CD4-positive, alpha-beta T cell treated with Interferon gamma for 1 hour (primary cell): ENCODE measurements at regions not wholly inside any gene's neighbourhood (a gene's known extent, or its start where the extent isn't known, plus 50 kb on each side); places are given as distances from the start of the nearest gene placed in this dataset.
"Not testable (repeated sequence)": the region's sequence is repeated elsewhere in the genome, so short reads cannot be mapped to it uniquely, and the experiment has no call there.

ENCODE experiments used
- DNase-seq: peaks from one replicate; pipeline ENCODE4 v3.0.0-alpha.2; 2020

DNA sequence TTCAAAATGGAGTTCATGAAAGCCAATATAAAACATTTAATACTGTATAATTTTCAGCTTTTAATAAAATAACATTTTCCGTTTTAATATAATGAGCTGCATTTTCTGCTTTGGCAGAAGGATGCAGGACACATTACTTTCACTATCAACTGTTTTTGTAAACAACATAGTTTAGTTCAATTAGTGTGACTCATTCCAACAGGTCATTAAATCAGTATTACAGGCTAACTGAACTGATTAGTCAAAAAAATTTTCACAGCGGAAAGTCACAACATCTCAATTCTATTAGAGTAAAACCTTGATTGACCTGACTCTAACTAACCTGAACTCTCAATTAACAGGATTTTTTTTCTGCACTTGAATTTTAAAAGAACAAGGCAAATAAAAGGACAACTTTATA is 151.2 kb upstream of the AMOT start:
- DNase-seq, result no peak

DNA sequence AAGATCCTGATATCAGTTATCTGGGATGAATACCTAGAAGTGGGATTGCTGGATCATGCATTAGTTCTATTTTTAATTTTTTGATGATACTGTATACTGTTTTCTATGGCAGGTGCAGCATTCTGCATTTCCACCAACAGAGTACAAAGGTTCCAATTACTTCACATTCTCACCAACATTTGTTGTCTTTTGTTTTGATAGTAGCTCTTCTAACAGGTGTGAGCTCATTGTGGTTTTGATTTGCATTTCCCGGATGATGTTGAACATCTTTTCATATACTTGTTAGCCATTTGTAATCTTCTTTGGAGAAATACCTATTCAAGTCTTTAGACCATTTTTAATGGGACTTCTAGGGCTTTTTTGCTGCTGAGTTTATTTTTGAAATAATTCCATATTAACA is 139.2 kb upstream of the AMOT start:
- no peak for DNase-seq

DNA sequence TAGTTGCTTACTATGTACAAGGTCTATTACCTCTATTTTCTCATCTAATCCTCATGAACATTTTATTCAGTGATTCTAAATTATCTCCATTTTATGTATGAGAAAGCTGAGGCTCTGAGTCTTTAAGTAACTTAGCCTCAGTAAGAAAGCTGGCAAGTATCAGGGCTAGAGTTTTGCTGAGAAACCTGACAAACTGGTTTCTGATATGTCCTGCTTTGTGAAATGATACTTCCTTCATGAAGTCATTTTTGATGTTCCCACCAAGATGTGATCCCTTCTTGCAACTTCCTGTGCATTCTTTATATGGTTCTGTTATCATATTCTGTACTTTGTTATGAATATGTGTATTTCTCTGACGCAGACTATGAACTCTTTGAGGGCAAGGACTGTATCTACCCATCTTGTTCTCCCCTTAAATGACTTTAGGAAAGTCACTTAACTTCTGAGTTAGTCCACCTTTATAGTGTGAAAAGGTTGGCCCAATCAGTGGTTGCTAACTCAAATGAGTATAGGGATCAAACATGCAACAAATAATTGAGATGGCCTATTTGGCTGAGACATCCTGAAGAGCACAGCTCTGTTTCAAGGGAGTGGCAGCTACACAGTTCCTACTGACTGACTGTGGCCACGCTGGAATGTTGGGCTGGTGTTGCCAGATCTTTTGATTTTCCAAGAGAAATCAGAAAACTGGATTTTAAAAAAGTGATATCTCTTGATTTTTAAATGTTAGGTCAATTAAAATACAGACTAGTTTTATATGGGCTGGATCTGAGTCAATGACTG is 127.9 kb upstream of the AMOT start:
- DNase-seq, result no peak

DNA sequence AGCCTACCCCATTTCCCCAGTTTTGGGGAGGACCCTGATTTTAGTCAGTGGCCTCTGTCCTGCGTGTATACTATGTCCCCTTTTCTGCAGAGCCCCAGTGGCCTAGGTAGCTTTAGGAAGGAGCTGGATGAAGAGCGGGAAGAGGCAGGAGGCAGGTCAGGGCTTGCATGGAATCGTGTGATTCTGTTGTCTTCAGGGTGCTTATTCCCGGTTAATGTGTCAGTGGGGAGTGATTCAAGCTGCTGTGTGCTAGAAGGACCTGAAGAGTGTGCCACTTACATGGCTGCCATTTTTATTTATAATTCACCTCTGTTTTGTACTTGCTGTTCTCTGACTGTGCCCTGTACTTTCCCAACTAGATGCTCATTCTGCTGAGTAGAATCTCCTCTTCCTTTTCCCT is 127.3 kb upstream of the AMOT start:
- no peak for DNase-seq

DNA sequence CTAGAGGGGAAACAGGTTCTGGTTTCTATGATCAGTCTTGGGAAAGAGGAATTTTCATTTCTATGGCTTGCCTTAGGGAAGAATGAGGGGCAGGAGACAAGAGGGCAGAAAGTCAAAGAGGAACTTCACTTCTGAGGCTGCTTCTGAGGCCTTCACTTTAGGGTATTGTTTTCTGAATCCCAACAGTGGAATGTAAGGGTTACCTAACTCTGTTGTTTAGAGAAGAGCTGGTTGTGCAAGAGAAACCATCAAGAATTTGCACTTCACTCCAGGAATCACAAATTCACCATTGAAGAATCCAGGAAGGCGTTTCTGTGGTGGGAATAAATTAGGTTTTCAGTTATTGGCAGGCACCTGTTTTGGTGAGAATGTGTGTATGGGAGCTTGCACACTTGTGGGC is 126.7 kb upstream of the AMOT start:
- DNase-seq, result no peak

DNA sequence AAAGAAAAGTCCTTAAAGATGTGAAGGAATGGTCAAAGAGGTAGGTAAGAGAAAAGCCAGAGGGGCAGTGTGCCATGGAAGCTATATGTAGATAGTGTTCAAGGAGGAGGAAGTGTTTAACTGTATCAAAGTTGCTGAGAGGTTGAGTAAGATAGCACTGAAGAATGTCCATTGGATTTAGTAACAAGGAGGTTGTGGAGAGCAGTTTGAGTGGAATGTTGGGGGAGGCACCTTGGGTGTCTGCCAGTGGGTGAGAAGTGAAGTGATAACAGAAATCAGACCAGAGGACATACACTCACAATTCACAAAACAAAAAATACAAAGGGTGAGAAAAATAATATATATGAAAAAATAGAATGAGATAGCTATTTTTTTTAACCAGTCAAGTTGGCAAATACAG is 121.3 kb upstream of the AMOT start:
- DNase-seq, result no peak

DNA sequence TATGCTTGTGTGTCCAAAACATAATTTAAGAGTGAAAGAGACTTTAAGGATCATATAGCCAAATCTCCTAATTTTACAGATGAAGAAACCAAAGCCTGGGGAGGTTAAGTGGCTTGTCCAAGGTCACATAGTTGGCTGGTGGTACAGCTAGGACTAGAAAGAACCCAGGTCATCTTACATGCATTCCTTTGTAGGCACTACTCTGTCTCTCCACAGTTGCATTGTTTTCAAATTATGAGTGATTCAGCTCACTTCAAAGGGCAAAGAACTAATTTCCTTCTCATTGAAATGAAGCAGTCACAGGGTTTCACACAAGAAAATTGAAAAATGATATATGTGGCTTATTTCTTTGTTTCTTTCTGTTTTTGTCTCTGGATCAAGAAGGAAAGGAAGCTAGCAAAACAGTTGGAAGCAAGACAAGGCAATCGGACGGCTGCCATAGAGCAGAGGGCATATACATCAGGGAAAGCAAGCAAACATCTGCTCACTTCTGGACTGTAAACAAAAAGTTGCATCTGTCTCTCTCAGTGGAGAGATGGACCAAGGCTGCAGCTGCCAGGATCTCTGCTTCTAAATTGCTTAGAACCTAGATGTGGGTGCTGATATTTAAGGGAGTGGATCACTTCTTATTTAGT is 107.5 kb upstream of the AMOT start:
- DNase-seq, result no peak

DNA sequence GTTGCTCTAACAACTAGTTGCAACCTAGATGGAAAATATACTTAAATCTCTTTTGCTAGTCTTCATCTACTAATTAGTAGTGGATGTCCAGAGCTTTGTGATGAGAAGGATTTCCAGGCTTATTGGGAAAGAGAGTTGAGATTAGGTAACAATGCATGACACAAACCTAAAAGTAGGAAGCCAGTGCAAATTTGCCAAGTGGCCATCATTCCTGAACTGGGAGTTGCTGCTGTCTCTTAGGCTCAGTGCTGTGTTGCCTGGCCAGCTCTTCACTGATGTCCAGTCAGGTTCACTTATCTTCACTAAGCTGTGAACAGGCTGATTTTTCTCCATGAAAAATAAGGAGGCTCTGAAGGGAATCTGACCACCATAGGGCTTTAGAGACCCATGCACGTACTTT is 105.6 kb upstream of the AMOT start:
- no peak for DNase-seq

DNA sequence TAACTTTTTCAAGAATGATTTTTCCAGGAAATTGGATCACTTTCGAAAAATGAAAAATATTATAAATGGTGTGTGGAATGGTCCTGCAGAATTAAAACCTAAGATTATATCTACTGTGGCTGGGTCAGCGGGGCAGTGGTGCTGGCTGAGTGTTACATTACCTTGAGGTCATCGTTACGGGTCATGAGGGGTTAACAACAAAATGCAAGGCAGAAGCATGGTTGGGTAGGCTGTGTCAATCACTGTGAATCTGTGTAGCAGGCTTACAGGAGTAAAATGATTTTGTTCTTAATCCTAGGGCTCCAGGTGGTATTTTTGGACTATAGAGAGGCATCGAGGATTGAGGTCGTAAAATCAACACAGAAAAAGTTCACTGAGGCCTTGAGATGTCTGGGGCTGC is 105.2 kb upstream of the AMOT start:
- no peak for DNase-seq

DNA sequence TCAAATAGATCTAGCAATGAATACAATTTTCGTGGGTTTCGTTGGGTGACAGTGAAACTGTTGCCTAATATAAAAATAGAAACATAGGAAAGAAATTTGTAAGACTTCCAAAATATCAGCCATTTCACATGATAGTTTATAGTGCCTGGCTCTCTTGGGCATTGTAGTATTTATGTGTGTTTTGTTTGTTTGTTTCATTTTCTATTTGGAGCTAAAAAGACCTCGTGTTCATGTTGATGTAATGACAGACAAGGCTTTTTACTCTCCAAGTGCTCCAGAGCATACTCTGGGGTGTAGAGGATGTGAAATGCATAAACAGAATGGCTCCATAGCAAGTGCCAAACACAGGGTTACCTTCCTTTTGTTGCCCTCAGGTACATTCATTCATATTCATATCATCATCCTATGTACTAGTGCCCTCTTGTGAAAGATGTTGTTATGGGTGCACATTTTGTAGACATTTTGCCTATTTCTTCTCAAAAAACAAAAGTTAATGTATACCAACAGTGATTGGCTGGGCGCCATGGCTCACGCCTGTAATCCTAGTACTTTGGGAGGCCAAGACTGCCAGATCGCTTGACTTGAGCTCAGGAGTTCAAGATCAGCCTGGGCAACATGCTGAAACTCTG is 100.7 kb upstream of the AMOT start:
- no peak for DNase-seq

DNA sequence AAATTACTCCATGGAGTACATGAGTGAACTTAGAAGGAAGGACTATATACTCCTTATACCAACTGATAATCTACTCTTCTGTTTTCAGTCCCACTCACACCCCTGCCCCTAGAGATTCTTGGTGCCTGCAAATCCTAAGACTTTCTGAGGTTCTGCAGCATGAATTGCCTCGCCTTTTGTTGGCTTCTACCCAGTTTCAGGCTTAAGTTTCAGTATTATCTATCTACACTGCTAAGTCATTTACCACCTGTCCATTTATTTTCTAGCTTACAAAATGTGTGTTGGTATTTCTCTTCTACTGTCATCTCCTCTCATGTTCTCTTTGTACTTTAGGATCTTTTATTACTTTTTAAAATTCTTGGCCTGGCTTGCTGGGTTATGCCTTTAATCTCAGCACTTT is 94.4 kb upstream of the AMOT start:
- no peak for DNase-seq

DNA sequence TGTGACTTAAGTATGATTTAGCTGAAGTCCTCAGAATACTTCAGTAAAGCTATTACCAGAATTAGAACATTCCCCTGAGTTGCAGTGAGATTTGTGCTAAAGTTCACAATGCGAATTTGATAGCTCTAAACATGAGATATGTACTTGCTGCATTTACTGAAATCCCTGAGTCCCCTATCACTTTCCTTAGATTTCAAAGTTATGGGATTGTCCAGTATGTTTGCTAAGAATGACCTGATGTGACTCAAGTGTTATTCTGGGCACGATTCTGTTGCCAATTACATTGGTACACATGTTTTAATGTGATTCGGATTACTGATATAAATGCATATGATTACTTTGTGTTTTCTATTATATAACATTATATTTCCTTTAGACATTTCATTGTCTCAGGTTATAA is 91.3 kb upstream of the AMOT start:
- no peak for DNase-seq

DNA sequence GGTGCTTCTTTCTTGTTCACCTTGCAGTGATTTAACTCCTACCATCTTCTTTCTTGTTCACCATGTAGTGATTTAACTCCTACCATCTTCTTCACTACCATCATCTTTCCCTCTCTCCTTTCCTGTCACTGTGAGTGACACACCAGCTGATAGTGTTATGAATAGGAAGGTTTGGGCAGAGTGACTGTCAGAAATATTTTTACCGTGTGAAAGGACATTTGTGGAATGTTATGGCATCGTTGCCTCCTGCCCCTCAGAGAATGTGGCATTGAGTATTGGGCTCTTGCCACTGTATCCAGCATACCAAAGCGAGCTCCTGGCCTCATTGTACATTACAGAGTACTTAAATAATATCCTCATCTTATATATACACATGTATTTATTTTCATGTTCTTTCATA is 90.8 kb upstream of the AMOT start:
- DNase-seq, result no peak

DNA sequence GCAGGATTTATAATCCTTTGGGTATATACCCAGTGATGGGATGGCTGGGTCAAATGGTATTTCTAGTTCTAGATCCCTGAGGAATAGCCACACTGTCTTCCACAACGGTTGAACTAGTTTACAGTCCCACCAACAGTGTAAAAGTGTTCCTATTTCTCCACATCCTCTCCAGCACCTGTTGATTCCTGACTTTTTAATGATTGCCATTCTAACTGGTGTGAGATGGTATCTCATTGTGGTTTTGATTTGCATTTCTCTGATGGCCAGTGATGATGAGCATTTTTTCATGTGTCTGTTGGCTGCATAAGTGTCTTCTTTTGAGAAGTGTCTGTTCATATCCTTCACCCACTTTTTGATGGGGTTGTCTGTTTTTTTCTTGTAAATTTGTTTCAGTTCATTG is 82.8 kb upstream of the AMOT start:
- not testable (repeated sequence) for DNase-seq

DNA sequence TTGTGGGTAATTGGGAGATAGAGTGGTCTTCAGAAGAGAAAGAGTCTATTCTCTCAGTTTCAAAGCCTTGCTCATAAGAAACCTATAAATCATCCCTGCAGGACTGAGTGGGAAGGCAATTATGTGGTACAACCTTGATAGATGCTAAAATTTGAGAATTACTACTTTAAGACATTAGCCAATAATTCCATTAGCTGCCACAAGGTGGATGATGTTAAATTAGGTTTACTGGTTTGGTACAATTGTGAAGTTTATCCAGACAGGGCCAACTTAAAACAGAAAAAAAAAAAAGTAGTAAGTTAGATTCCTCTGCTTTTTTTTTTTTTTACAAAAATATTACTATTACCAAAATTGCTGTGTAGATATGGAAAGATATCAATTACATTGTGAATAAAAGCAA is 73.2 kb upstream of the AMOT start:
- DNase-seq, result no peak

DNA sequence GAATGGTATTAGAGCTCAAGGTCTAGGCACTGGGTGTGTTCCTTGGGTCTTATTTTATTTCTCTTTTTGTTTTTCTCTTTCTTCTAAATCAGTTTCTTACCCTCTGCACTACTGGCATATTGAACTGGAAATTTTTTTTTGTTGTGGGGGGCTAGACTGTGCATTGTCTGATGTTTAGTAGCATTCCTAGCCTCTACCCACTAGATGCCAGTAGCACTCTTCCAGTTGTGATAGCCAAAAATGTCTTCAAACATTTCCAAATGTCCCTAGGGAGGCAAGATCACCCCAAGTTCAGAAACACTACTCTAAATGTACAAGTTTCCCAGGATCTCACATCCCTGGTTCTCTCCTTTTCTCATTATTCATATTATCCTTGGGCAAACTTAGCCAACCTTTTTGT is 69.8 kb upstream of the AMOT start:
- no peak for DNase-seq

DNA sequence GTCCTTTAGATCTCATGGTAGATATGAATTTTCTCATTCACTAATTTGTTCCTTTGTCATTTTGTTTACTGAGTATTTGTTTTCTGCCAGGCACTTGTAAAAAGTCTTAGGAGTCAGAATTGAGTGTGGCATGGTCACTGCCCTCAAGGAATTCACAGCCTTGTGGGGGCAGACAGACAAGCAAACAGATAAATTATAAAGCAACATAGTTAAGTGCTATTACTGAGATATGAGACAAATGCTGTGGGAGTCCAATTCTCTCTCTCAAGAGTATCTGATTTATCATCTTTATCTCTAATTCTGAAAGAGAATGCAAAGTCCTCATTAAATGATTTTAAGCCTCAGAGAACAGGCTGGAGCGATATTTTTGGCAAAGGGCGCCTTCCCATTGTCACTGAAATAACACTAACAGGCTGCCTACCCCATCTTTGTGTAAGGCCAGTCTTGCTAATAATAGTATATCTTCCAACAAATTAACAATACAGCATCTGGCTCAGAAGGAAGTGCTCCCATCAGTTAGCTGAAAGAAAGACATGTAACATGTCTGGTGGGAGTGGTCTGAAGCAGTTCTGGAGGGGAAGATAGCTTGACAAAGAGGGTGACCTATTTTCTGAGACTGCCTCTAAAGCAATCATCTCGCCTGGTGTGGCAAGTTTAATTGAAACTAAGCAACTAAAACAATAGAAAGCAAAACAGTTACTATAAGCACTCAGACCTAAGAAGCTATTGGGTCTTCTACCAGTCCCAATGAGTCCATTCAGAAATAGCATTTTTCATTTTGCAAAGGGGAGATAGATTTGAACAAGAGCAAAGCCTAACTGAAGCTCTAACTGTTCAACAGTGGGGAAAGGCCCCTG is 61.5 kb upstream of the AMOT start:
- no peak for DNase-seq

DNA sequence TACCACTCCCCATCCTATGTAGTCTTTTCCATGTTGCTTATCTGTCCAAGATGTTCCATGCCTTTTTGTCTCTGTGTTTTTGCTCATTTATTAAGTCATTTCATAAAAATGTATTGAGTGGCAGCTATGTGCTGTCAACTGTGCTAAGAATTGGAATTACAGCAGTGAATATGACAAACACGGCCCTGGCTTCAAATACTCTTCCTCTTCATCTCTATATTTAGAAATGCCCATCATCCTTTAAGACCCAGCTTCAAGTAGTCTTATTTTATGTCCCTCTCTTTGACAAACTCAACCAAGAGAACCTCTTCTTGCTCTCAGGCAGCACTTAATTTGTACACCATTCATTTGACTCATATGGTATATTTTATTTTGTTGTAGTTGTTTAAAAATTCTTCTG is 55.4 kb upstream of the AMOT start:
- no peak for DNase-seq
